Natural killer cell treated with Interleukin-12 subunit alpha and Interleukin-12 subunit beta and Interleukin-15 and Interleukin-18, amount 100 ng/mL, for 72 hours (primary cell): ENCODE measurements at regions not wholly inside any gene's neighbourhood (a gene's known extent, or its start where the extent isn't known, plus 50 kb on each side); places are given as distances from the start of the nearest gene placed in this dataset.

Experiments used
- ATAC-seq, 2 donors: fragments of 150-1000 bp; cut with Tn5 transposase in 1 of 2; sonication (Bioruptor Pico), chemical (Tn5 transposase) in 1 of 2; 2 replicates each; pipeline ENCODE4 v1.10.0; 2021
- DNase-seq: peaks from one replicate; pipeline ENCODE4 v3.0.0; 2022; ENCODE audit warnings: low spot score
- H3K27ac Mint-ChIP-seq, 2 donors: 1 replicate in 1 of 2; 2 replicates in 1 of 2; pipeline ENCODE4 v1.8.0; 2022; ENCODE audit warnings: mixed read lengths in 2 of 2, mild to moderate bottlenecking in 1 of 2, moderate library complexity in 1 of 2
- H3K27me3 Mint-ChIP-seq, 2 donors: 1 replicate in 1 of 2; 2 replicates in 1 of 2; pipeline ENCODE4 v1.8.0; 2022; ENCODE audit warnings: mixed read lengths in 2 of 2
- H3K36me3 Mint-ChIP-seq: one replicate; pipeline ENCODE4 v1.8.0; 2022; ENCODE audit warnings: mixed read lengths
- H3K4me1 Mint-ChIP-seq, 2 donors: 1 replicate in 1 of 2; 2 replicates in 1 of 2; pipeline ENCODE4 v1.8.0; 2022; ENCODE audit warnings: low read depth in 2 of 2, mixed read lengths in 2 of 2, mild to moderate bottlenecking in 1 of 2
- H3K4me3 Mint-ChIP-seq: one replicate; pipeline ENCODE4 v1.8.0; 2022; ENCODE audit warnings: mixed read lengths
- H3K9me3 Mint-ChIP-seq: 2 replicates; pipeline ENCODE4 v1.8.0; 2022; ENCODE audit warnings: mixed read lengths

GRCh38 chr17:65455972-65456343 lies 105.5 kb downstream of the AXIN2 start:
- H3K27me3 Mint-ChIP-seq = peaks cover 18 to 33% of the 10 kb centered on the region in 2 donors
- DNase-seq (no peak), ATAC-seq (no peak)
- no peaks in the 10 kb centered on the region for H3K36me3 Mint-ChIP-seq
- no peaks in the 10 kb centered on the region for H3K9me3 Mint-ChIP-seq
- no peak overlapping the region for H3K27ac Mint-ChIP-seq
- H3K4me3 Mint-ChIP-seq = no peak overlapping the region
- no peaks in the 10 kb centered on the region for H3K4me1 Mint-ChIP-seq

- Mint-ChIP-seq H3K27ac (no peak overlapping the region), H3K27me3 (peaks cover 19 to 37% of the 10 kb centered on the region in 2 donors), H3K9me3 (no peaks in the 10 kb centered on the region), H3K4me3 (no peak overlapping the region), H3K4me1 (no peaks in the 10 kb centered on the region), H3K36me3 (no peaks in the 10 kb centered on the region)
- DNase-seq = no peak
- no peak for ATAC-seq
Measured at GRCh38 chr17:65455154-65455971, 106.1 kb downstream of the AXIN2 start.

GRCh38 chr17:65453204-65453931 lies 108.1 kb downstream of the AXIN2 start:
- Mint-ChIP-seq H3K36me3 (no peaks in the 10 kb centered on the region), H3K27me3 (peaks cover 24 to 38% of the 10 kb centered on the region in 2 donors), H3K27ac (no peak overlapping the region), H3K4me1 (no peaks in the 10 kb centered on the region), H3K4me3 (no peak overlapping the region), H3K9me3 (no peaks in the 10 kb centered on the region)
- ATAC-seq = no peak
- DNase-seq = no peak

GRCh38 chr17:65449495-65449894 lies 112.0 kb downstream of the AXIN2 start:
- Mint-ChIP-seq H3K36me3 (no peaks in the 10 kb centered on the region), H3K4me3 (no peak overlapping the region), H3K4me1 (no peaks in the 10 kb centered on the region), H3K9me3 (no peaks in the 10 kb centered on the region), H3K27ac (no peak overlapping the region), H3K27me3 (peaks cover 43 to 60% of the 10 kb centered on the region in 2 donors)
- DNase-seq = no peak
- no peak for ATAC-seq

GRCh38 chr17:65447823-65448222 lies 113.6 kb downstream of the AXIN2 start:
- Mint-ChIP-seq H3K27me3 (peaks cover 52 to 75% of the 10 kb centered on the region in 2 donors), H3K4me1 (no peaks in the 10 kb centered on the region), H3K9me3 (no peaks in the 10 kb centered on the region), H3K27ac (no peak overlapping the region), H3K36me3 (no peaks in the 10 kb centered on the region), H3K4me3 (no peak overlapping the region)
- ATAC-seq = no peak
- DNase-seq = no peak

- DNase-seq = no peak
- Mint-ChIP-seq H3K4me1 (no peaks in the 10 kb centered on the region), H3K27ac (no peak overlapping the region), H3K9me3 (no peaks in the 10 kb centered on the region), H3K27me3 (peaks cover 54 to 67% of the 10 kb centered on the region in 2 donors), H3K4me3 (no peak overlapping the region), H3K36me3 (no peaks in the 10 kb centered on the region)
- peak in 1 of 2 donors; percentile 40 for ATAC-seq
Measured at GRCh38 chr17:65446838-65447526, 114.5 kb downstream of the AXIN2 start.

GRCh38 chr17:65446043-65446442 lies 115.4 kb downstream of the AXIN2 start:
- Mint-ChIP-seq H3K27me3 (peaks cover 52 to 61% of the 10 kb centered on the region in 2 donors), H3K27ac (no peak overlapping the region), H3K4me1 (peaks cover 0 to 2% of the 10 kb centered on the region in 2 donors), H3K36me3 (no peaks in the 10 kb centered on the region), H3K4me3 (no peak overlapping the region), H3K9me3 (no peaks in the 10 kb centered on the region)
- ATAC-seq = peak in 1 of 2 donors; percentile 17
- no peak for DNase-seq

GRCh38 chr17:65444049-65444448 lies 117.4 kb downstream of the AXIN2 start:
- ATAC-seq (no peak), DNase-seq (no peak)
- Mint-ChIP-seq H3K9me3 (no peaks in the 10 kb centered on the region), H3K4me1 (peaks cover 0 to 2% of the 10 kb centered on the region in 2 donors), H3K4me3 (no peak overlapping the region), H3K27me3 (peaks cover 53 to 63% of the 10 kb centered on the region in 2 donors), H3K36me3 (no peaks in the 10 kb centered on the region), H3K27ac (no peak overlapping the region)

GRCh38 chr17:65442691-65443090 lies 118.8 kb downstream of the AXIN2 start:
- H3K27ac Mint-ChIP-seq = no peak overlapping the region
- peaks cover 0 to 2% of the 10 kb centered on the region in 2 donors for H3K4me1 Mint-ChIP-seq
- no peak for DNase-seq
- no peaks in the 10 kb centered on the region for H3K36me3 Mint-ChIP-seq
- peaks cover 57 to 67% of the 10 kb centered on the region in 2 donors for H3K27me3 Mint-ChIP-seq
- ATAC-seq = no peak
- H3K9me3 Mint-ChIP-seq = no peaks in the 10 kb centered on the region
- H3K4me3 Mint-ChIP-seq = no peak overlapping the region

GRCh38 chr17:65442250-65442649 lies 119.2 kb downstream of the AXIN2 start:
- Mint-ChIP-seq H3K27me3 (peaks cover 55 to 67% of the 10 kb centered on the region in 2 donors), H3K36me3 (no peaks in the 10 kb centered on the region), H3K9me3 (no peaks in the 10 kb centered on the region), H3K4me3 (no peak overlapping the region), H3K27ac (no peak overlapping the region), H3K4me1 (peaks cover 0 to 2% of the 10 kb centered on the region in 2 donors)
- ATAC-seq = no peak
- DNase-seq = no peak

- ATAC-seq (no peak), DNase-seq (no peak)
- H3K4me1 Mint-ChIP-seq = peaks cover 0 to 2% of the 10 kb centered on the region in 2 donors
- H3K4me3 Mint-ChIP-seq = no peak overlapping the region
- no peaks in the 10 kb centered on the region for H3K36me3 Mint-ChIP-seq
- no peak overlapping the region for H3K27ac Mint-ChIP-seq
- H3K9me3 Mint-ChIP-seq = no peaks in the 10 kb centered on the region
- peaks cover 47 to 63% of the 10 kb centered on the region in 2 donors for H3K27me3 Mint-ChIP-seq
Measured at GRCh38 chr17:65441053-65441605, 120.3 kb downstream of the AXIN2 start.

- ATAC-seq = peak in 1 of 2 donors; percentile 15
- Mint-ChIP-seq H3K36me3 (no peaks in the 10 kb centered on the region), H3K9me3 (no peaks in the 10 kb centered on the region), H3K4me3 (no peak overlapping the region), H3K27ac (no peak overlapping the region), H3K4me1 (peaks cover 0 to 2% of the 10 kb centered on the region in 2 donors), H3K27me3 (peaks cover 40 to 58% of the 10 kb centered on the region in 2 donors)
- DNase-seq = no peak
Measured at GRCh38 chr17:65438708-65439294, 122.6 kb downstream of the AXIN2 start.

GRCh38 chr17:65438173-65438572 lies 123.3 kb downstream of the AXIN2 start:
- no peak for DNase-seq
- Mint-ChIP-seq H3K27me3 (peaks cover 38 to 58% of the 10 kb centered on the region in 2 donors), H3K4me3 (no peak overlapping the region)

More at GRCh38 chr17:65438173-65438572, 123.3 kb downstream of the AXIN2 start:
- peaks cover 0 to 2% of the 10 kb centered on the region in 2 donors for H3K4me1 Mint-ChIP-seq
- H3K27ac Mint-ChIP-seq = no peak overlapping the region
- no peak for ATAC-seq
- H3K36me3 Mint-ChIP-seq = no peaks in the 10 kb centered on the region
- no peaks in the 10 kb centered on the region for H3K9me3 Mint-ChIP-seq
